Gastroesophageal sphincter (tissue), 4 donors: ENCODE measurements at regions not wholly inside any gene's neighbourhood (a gene's known extent, or its start where the extent isn't known, plus 50 kb on each side); places are given as distances from the start of the nearest gene placed in this dataset.

Source experiments
- ATAC-seq: fragments of 150-250 bp; one replicate; pipeline ENCODE4 v1.9.1; 2016; ENCODE audit warnings: mild to moderate bottlenecking, moderate library complexity
- H3K27ac ChIP-seq, 4 donors: fragments of 200-600 bp; sonication (generic) in 3 of 4; 1 replicate in 3 of 4; 2 replicates in 1 of 4; pipeline ENCODE4 v1.5.1; 2016 to 2019
- H3K27me3 ChIP-seq: fragments of 200-600 bp; sonication (generic); one replicate; pipeline ENCODE4 v1.5.1; 2019
- H3K36me3 ChIP-seq, 2 donors: fragments of 200-600 bp; sonication (generic); one replicate each; pipeline ENCODE4 v1.5.1; 2019; ENCODE audit warnings: control low read depth in 1 of 2
- H3K4me1 ChIP-seq, 3 donors: fragments of 200-600 bp; sonication (generic); 1 replicate in 2 of 3; 2 replicates in 1 of 3; pipeline ENCODE4 v1.5.1; 2016 to 2019; ENCODE audit warnings: control low read depth in 2 of 3
- H3K4me3 ChIP-seq, 2 donors: fragments of 200-600 bp; sonication (generic); one replicate each; pipeline ENCODE4 v1.5.1; 2019; ENCODE audit warnings: mild to moderate bottlenecking in 1 of 2, moderate library complexity in 1 of 2
- H3K9me3 ChIP-seq, 3 donors: fragments of 200-600 bp; sonication (generic); one replicate each; pipeline ENCODE4 v1.5.1; 2017 to 2019; ENCODE audit warnings: control low read depth in 2 of 3
- CTCF ChIP-seq, 4 experiments: fragments of 200-600 bp in 2 of 4; fragments of 450-650 bp in 2 of 4; sonication (generic) in 1 of 4; IDR thresholded peaks; one replicate each; pipeline ENCODE4 v1.5.1; 2017 to 2019; ENCODE audit warnings: antibody characterized with exemption in 4 of 4, mild to moderate bottlenecking in 2 of 4, moderate library complexity in 2 of 4
- EP300 ChIP-seq: sonication (generic); formaldehyde crosslinking; IDR thresholded peaks from one replicate; pipeline ENCODE4 v1.6.1; 2017; ENCODE audit warnings: antibody characterized with exemption, mild to moderate bottlenecking
- POLR2A ChIP-seq, 2 donors: fragments of 450-650 bp; IDR thresholded peaks; one replicate each; pipeline ENCODE4 v1.6.1; 2017; ENCODE audit warnings: antibody characterized with exemption in 2 of 2, mild to moderate bottlenecking in 2 of 2, moderate library complexity in 1 of 2
- POLR2AphosphoS5 ChIP-seq: sonication (generic); formaldehyde crosslinking; IDR thresholded peaks from one replicate; pipeline ENCODE4 v1.6.1; 2017; ENCODE audit warnings: antibody characterized with exemption
- WGBS, 2 donors: methylation state at CpG; one replicate each; pipeline ENCODE4 v1.1.5; 2018; ENCODE audit warnings: low coverage in 1 of 2; 5-methylcytosine and 5-hydroxymethylcytosine counted together

DNA sequence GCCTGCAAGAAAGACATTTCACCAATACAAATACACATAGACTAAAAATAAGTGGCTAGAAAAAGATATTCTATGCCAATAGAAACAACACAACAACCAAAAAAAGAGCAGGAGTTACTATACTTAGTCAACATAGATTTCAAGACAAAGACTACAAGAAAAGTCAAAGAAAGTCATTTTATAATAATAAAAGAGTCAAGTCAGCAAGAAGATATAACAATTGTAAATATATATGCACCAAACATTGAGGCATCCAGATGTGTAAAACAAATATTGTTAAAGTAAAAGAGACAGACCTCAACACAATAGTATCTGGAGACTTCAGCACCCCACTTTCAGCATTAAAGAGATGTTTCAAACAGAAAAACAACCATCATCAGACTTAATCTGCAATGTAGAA lies 104.6 kb downstream of the AMY1C start:
- Histone ChIP-seq H3K36me3 (no peaks in the 10 kb centered on the region), H3K4me3 (no peak overlapping the region), H3K9me3 (peaks cover 0 to 10% (median 0%) of the 10 kb centered on the region in 3 donors), H3K27ac (no peak overlapping the region), H3K27me3 (no peaks in the 10 kb centered on the region), H3K4me1 (no peaks in the 10 kb centered on the region)
- TF ChIP-seq CTCF (IDR thresholded peaks at IDR 0.05) (no peak), POLR2AphosphoS5 (no peak), EP300 (no peak), POLR2A (IDR thresholded peaks at IDR 0.05) (no peak)
- no peak for ATAC-seq

DNA sequence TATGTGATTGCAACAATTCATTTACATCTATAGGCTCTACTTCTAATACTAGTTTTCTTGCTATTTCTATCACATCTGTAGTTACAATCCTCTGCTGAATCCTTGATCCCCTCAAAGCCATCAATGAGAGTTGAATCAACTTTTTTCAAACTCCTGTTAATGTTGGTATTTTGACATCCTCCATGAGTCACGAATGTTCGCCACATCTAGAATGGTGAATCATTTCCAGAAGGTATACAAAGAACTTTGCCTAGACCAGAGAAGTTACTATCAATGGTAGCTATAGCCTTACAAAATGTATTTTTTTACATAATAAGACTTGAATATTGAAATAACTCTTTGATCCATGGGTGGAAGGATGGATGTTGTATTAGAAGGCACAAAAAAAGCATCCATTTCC lies 110.0 kb downstream of the AMY1C start:
- no peaks in the 10 kb centered on the region for H3K9me3 ChIP-seq
- 71% methylated on average over 2 of the region's 2 CpGs; no CpG with 5 or more reads in 1 of the 2 donors for WGBS, 2 donors
- no peak overlapping the region for H3K27ac ChIP-seq
- ATAC-seq, result no peak
- no peaks in the 10 kb centered on the region for H3K36me3 ChIP-seq
- H3K4me3 ChIP-seq, result no peak overlapping the region
- no peaks in the 10 kb centered on the region for H3K4me1 ChIP-seq
- TF ChIP-seq POLR2AphosphoS5, result no peak
- TF ChIP-seq CTCF (IDR thresholded peaks at IDR 0.05), result no peak
- TF ChIP-seq POLR2A (IDR thresholded peaks at IDR 0.05), result no peak
- TF ChIP-seq EP300, result no peak
- H3K27me3 ChIP-seq, result no peaks in the 10 kb centered on the region

DNA sequence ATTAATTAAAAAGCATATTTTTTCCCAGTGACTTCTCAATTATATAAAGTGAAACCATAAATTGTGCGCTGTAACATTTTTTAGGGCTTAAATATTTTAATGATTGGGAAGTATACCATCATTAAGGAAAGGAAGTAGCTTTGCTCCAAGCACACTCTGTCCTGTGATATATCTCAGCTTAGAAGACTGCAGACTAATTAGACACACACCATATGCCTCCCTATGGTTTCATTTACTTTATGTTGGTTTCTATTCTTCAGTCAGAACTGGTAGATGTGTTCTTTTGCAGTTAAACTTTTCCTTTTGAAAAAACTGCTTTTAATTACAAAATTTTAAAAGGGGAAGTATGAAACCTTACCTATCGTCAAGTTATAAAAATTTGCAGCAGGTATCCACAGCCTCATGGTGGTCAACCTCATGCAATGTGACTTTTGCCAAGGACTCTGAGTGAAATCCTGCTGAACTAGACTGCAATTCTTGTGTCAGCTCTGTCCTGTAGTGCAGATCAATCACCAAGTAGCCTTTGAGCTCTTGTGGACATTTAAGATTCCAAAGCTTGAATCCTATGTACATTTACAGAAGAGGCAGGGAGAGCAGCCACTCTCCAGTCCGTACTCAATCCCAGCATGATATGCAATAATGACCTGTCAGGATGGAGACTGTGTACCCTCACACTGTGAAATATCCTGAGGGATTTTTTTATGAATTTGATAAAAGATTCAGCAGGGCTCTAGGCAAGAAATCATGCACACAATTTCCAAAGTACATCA lies 149.1 kb downstream of the AMY1C start:
- ATAC-seq, result no peak
- TF ChIP-seq POLR2AphosphoS5 (no peak), EP300 (no peak), POLR2A (IDR thresholded peaks at IDR 0.05) (no peak), CTCF (IDR thresholded peaks at IDR 0.05) (no peak)
- Histone ChIP-seq H3K36me3 (no peaks in the 10 kb centered on the region), H3K4me1 (no peaks in the 10 kb centered on the region), H3K27ac (no peak overlapping the region), H3K4me3 (no peak overlapping the region), H3K9me3 (no peaks in the 10 kb centered on the region), H3K27me3 (no peaks in the 10 kb centered on the region)
- 68 to 72% methylated on average over 3 of the region's 3 CpGs for WGBS, 2 donors

- ATAC-seq, result no peak
- no peak for TF ChIP-seq EP300
- no peak for TF ChIP-seq POLR2AphosphoS5
- no peaks in the 10 kb centered on the region for H3K36me3 ChIP-seq
- no peak overlapping the region for H3K4me3 ChIP-seq
- H3K9me3 ChIP-seq, result no peaks in the 10 kb centered on the region
- H3K27ac ChIP-seq, result no peak overlapping the region
- WGBS, 2 donors, result 79 to 86% methylated on average over 1 to 3 of the region's 3 CpGs
- no peaks in the 10 kb centered on the region for H3K27me3 ChIP-seq
- H3K4me1 ChIP-seq, result no peaks in the 10 kb centered on the region
Observed at GRCh38 chr1:103900005-103900404, 150.3 kb downstream of the AMY1C start.

DNA sequence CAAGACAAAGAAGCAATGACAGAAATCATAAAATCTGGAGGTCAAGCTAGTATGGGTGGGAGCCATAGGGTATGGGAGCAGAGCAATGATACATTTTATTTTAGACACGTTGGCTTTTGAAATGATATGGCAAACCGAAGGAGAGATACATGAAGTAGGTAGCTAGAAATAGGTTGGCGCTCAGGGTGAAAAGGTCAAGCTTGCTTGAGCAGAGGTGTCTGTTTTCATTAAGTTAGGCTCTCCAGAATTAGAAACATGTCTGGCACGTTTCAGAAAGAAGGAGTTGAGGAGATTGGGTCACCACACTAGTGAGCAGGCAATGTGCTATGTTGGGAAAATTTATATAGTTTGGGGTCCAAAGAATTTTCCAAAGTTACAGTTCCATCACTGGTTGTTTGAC lies 151.4 kb downstream of the AMY1C start:
- Histone ChIP-seq H3K4me1 (no peaks in the 10 kb centered on the region), H3K36me3 (no peaks in the 10 kb centered on the region), H3K9me3 (no peaks in the 10 kb centered on the region), H3K27me3 (no peaks in the 10 kb centered on the region), H3K4me3 (no peak overlapping the region), H3K27ac (no peak overlapping the region)
- TF ChIP-seq CTCF (IDR thresholded peaks at IDR 0.05), result no peak
- no peak for TF ChIP-seq EP300
- TF ChIP-seq POLR2A (IDR thresholded peaks at IDR 0.05), result no peak
- TF ChIP-seq POLR2AphosphoS5, result no peak
- ATAC-seq, result no peak
- 58 to 64% methylated on average over 4 of the region's 4 CpGs for WGBS, 2 donors
